WTC11 (cell line): ENCODE measurements at regions not wholly inside any gene's neighbourhood (a gene's known extent, or its start where the extent isn't known, plus 50 kb on each side); places are given as distances from the start of the nearest gene placed in this dataset.

Source experiments
- ATAC-seq: fragments of 200-7000 bp; cut with Tn5 transposase; 2 replicates; pipeline ENCODE4 v1.10.0; 2021; ENCODE audit warnings: mild to moderate bottlenecking, moderate library complexity
- CTCF ChIA-PET: fragments of 300-600 bp; sonication (Branson Sonifier 250); formaldehyde crosslinking; loops from one replicate; lab custom pipeline; 2021; ENCODE audit warnings: antibody characterized with exemption; lab: Charles Lee
- POLR2A ChIA-PET: fragments of 350-600 bp; sonication (Branson Sonifier 250); formaldehyde crosslinking; loops from one replicate; lab custom pipeline; 2021; ENCODE audit warnings: antibody characterized with exemption; lab: Charles Lee
- DNase-seq: peaks from one replicate; pipeline ENCODE4 v3.0.0; 2021; ENCODE audit warnings: low spot score
- H3K27ac Mint-ChIP-seq: 2 replicates; pipeline ENCODE4 v1.8.0; 2021; ENCODE audit warnings: mixed read lengths
- H3K27me3 Mint-ChIP-seq: 2 replicates; pipeline ENCODE4 v1.8.0; 2021; ENCODE audit warnings: low read depth, mild to moderate bottlenecking, moderate library complexity, mixed read lengths
- H3K36me3 Mint-ChIP-seq: 2 replicates; pipeline ENCODE4 v1.8.0; 2021; ENCODE audit warnings: mixed read lengths
- H3K4me1 Mint-ChIP-seq: 2 replicates; pipeline ENCODE4 v1.8.0; 2022; ENCODE audit warnings: mixed read lengths
- H3K4me3 Mint-ChIP-seq: 2 replicates; pipeline ENCODE4 v1.8.0; 2021; ENCODE audit warnings: mild to moderate bottlenecking, moderate library complexity, mixed read lengths
- H3K9me3 Mint-ChIP-seq: 2 replicates; pipeline ENCODE4 v1.8.0; 2021; ENCODE audit warnings: mixed read lengths
- ATF3 ChIP-seq: sonication (generic); formaldehyde crosslinking; conservative IDR thresholded peaks from 2 replicates; pipeline ENCODE4 v1.8.1; 2022; ENCODE audit warnings: mild to moderate bottlenecking, missing genetic modification reagents
- CDX4 ChIP-seq: fragments of 250-450 bp; sonication (Bioruptor Pico); IDR thresholded peaks from 2 replicates; pipeline ENCODE4 v1.9.0; 2021; ENCODE audit warnings: moderate library complexity, mild to moderate bottlenecking, inconsistent platforms, borderline replicate concordance
- CTCF ChIP-seq: fragments of 200-600 bp; IDR thresholded peaks from 2 replicates; pipeline ENCODE4 v1.8.0; 2022; ENCODE audit warnings: antibody characterized with exemption
- E2F5 ChIP-seq: sonication (generic); formaldehyde crosslinking; IDR thresholded peaks from 2 replicates; pipeline ENCODE4 v1.8.1; 2022; ENCODE audit warnings: mild to moderate bottlenecking, moderate library complexity, missing genetic modification reagents
- ETV6 ChIP-seq: sonication (generic); formaldehyde crosslinking; IDR thresholded peaks from 2 replicates; pipeline ENCODE4 v1.8.1; 2022; ENCODE audit warnings: mild to moderate bottlenecking, missing genetic modification reagents
- FOXJ3 ChIP-seq: sonication (generic); formaldehyde crosslinking; IDR thresholded peaks from 2 replicates; pipeline ENCODE4 v1.9.0; 2021; ENCODE audit warnings: missing genetic modification reagents, mild to moderate bottlenecking, borderline replicate concordance
- HMGXB4 ChIP-seq: sonication (generic); formaldehyde crosslinking; IDR thresholded peaks from 2 replicates; pipeline ENCODE4 v1.8.1; 2023; ENCODE audit warnings: mild to moderate bottlenecking, moderate library complexity, missing genetic modification reagents
- JUN ChIP-seq: sonication (generic); formaldehyde crosslinking; IDR thresholded peaks from 2 replicates; pipeline ENCODE4 v1.8.0; 2023; ENCODE audit warnings: mild to moderate bottlenecking, missing genetic modification reagents
- MYBL2 ChIP-seq: sonication (generic); formaldehyde crosslinking; IDR thresholded peaks from 2 replicates; pipeline ENCODE4 v1.8.1; 2023; ENCODE audit warnings: mild to moderate bottlenecking, moderate library complexity, missing genetic modification reagents
- PRDM15 ChIP-seq: sonication (generic); formaldehyde crosslinking; IDR thresholded peaks from 2 replicates; pipeline ENCODE4 v1.8.0; 2022; ENCODE audit warnings: missing genetic modification reagents
- PREB ChIP-seq: sonication (generic); formaldehyde crosslinking; IDR thresholded peaks from 2 replicates; pipeline ENCODE4 v1.8.1; 2022; ENCODE audit warnings: mild to moderate bottlenecking, missing genetic modification reagents, moderate library complexity, borderline replicate concordance
- RELA ChIP-seq: sonication (generic); formaldehyde crosslinking; IDR thresholded peaks from 2 replicates; pipeline ENCODE4 v1.8.1; 2022; ENCODE audit warnings: missing genetic modification reagents, mild to moderate bottlenecking, borderline replicate concordance
- RORB ChIP-seq: fragments of 250-450 bp; sonication (Bioruptor Pico); IDR thresholded peaks from 2 replicates; pipeline ENCODE4 v1.9.0; 2021; ENCODE audit warnings: mild to moderate bottlenecking
- ZBTB21 ChIP-seq: sonication (generic); formaldehyde crosslinking; IDR thresholded peaks from 2 replicates; pipeline ENCODE4 v1.8.1; 2023; ENCODE audit warnings: mild to moderate bottlenecking, missing genetic modification reagents, borderline replicate concordance
- ZBTB43 ChIP-seq: sonication (generic); formaldehyde crosslinking; IDR thresholded peaks from 2 replicates; pipeline ENCODE4 v1.8.1; 2023; ENCODE audit warnings: mild to moderate bottlenecking, missing genetic modification reagents
- ZNF281 ChIP-seq: sonication (generic); formaldehyde crosslinking; IDR thresholded peaks from 2 replicates; pipeline ENCODE4 v1.8.0; 2023; ENCODE audit warnings: mild to moderate bottlenecking, missing genetic modification reagents
- ZSCAN18 ChIP-seq: fragments of 250-450 bp; sonication (Bioruptor Pico); IDR thresholded peaks from 2 replicates; pipeline ENCODE4 v2.1.2; 2022; ENCODE audit warnings: mild to moderate bottlenecking, moderate library complexity

- TF ChIP-seq ZBTB43 (CRISPR knock-in tag): no peak
- no peak for TF ChIP-seq MYBL2 (CRISPR knock-in tag)
- TF ChIP-seq FOXJ3 (CRISPR knock-in tag): no peak
- no peak for TF ChIP-seq RORB (CRISPR knock-in tag)
Measured at GRCh38 chr4:157706155-157706554, 466.7 kb downstream of the GASK1B start (continued).

GRCh38 chr4:157702831-157703230 lies 470.0 kb downstream of the GASK1B start:
- no peak for TF ChIP-seq PRDM15 (CRISPR knock-in tag)
- no peak for TF ChIP-seq PREB
- no peak for TF ChIP-seq JUN (CRISPR knock-in tag)
- no peak for TF ChIP-seq ZBTB21 (CRISPR knock-in tag)
- no peak for TF ChIP-seq RELA (CRISPR knock-in tag)
- no peak for TF ChIP-seq HMGXB4 (CRISPR knock-in tag)
- no peak for TF ChIP-seq ATF3 (CRISPR knock-in tag)
- TF ChIP-seq CDX4 (CRISPR knock-in tag): no peak
- TF ChIP-seq ZNF281 (CRISPR knock-in tag): no peak
- no peak for TF ChIP-seq CTCF
- no peak for TF ChIP-seq ETV6 (CRISPR knock-in tag)
- TF ChIP-seq ZSCAN18 (CRISPR knock-in tag): no peak
- no peak for TF ChIP-seq E2F5 (CRISPR knock-in tag)
- DNase-seq (no peak), ATAC-seq (no peak)
- ChIA-PET POLR2A (interaction anchor here (0.6 kb wide), 1 partner anchor 67 kb away, joined by 3 read pairs; no protein-coding TSS in a partner anchor), CTCF (no interaction called here)
- Mint-ChIP-seq H3K27ac (no peak overlapping the region), H3K27me3 (no peaks in the 10 kb centered on the region), H3K36me3 (no peaks in the 10 kb centered on the region), H3K4me1 (no peaks in the 10 kb centered on the region), H3K4me3 (no peak overlapping the region), H3K9me3 (peaks cover 4% of the 10 kb centered on the region)
